Aorta (tissue), 5 donors: ENCODE measurements at regions not wholly inside any gene's neighbourhood (a gene's known extent, or its start where the extent isn't known, plus 50 kb on each side); places are given as distances from the start of the nearest gene placed in this dataset.

Experiments used
- ATAC-seq: fragments of 200-7000 bp; cut with Tn5 transposase; one replicate; pipeline ENCODE4 v1.9.1; 2022; ENCODE audit warnings: moderate library complexity; ENCODE audit not compliant: low FRiP score
- DNase-seq, 2 donors: peaks; one replicate each; pipeline ENCODE4 v3.0.0-alpha.2; 2020
- H3K27ac ChIP-seq, 2 donors: one replicate each; pipeline ENCODE4 v1.5.1; 2013; ENCODE audit warnings: low read length in 2 of 2, mild to moderate bottlenecking in 2 of 2, moderate library complexity in 2 of 2, control low read depth in 1 of 2, inconsistent platforms in 1 of 2, low read depth in 1 of 2
- H3K27me3 ChIP-seq, 2 donors: one replicate each; pipeline ENCODE4 v1.6.1; 2013; ENCODE audit warnings: control low read depth in 1 of 2, low read length in 1 of 2, mild to moderate bottlenecking in 1 of 2, moderate library complexity in 1 of 2; ENCODE audit not compliant: insufficient read depth in 2 of 2, control insufficient read depth in 1 of 2
- H3K36me3 ChIP-seq, 2 donors: one replicate each; pipeline ENCODE4 v1.6.1; 2013; ENCODE audit warnings: control low read depth in 1 of 2, low read length in 1 of 2, mild to moderate bottlenecking in 1 of 2; ENCODE audit not compliant: insufficient read depth in 2 of 2, control insufficient read depth in 1 of 2
- H3K4me1 ChIP-seq, 2 donors: one replicate each; pipeline ENCODE4 v1.6.1; 2013; ENCODE audit warnings: low read length in 2 of 2, control low read depth in 1 of 2, mild to moderate bottlenecking in 1 of 2, moderate library complexity in 1 of 2; ENCODE audit not compliant: insufficient read depth in 2 of 2, control insufficient read depth in 1 of 2
- H3K4me3 ChIP-seq, 2 donors: one replicate each; pipeline ENCODE4 v1.5.1; 2013; ENCODE audit warnings: low read length in 2 of 2, control low read depth in 1 of 2, mild to moderate bottlenecking in 1 of 2
- H3K9me3 ChIP-seq: one replicate; pipeline ENCODE4 v1.6.1; 2013; ENCODE audit warnings: mild to moderate bottlenecking, low read length; ENCODE audit not compliant: control insufficient read depth
- WGBS, 2 donors: extraction: QIAGEN DNeasy Blood & Tissue Kit; methylation state at CpG; one replicate each; pipeline ENCODE4 v1.1.7; 2013; 5-methylcytosine and 5-hydroxymethylcytosine counted together
- intact Hi-C, 2 donors: fragments of 100-400 bp; cut with DNase I; formaldehyde crosslinking; loops; one replicate each; pipeline versions ENCODE4 v1.14.2 to v1.15.0; 2022
- donor health status: healthy with polysubstance abuse.
- donor health status: Bipolar disorder and iron deficiency.
- donor health status: DM: no; HTN: no; CAD: no.
- donor health status: DM: no; HTN: no; CAD: no.
- donor health status: DM: yes; HTN: yes; CAD: no.

- ATAC-seq, result no peak
- Histone ChIP-seq H3K9me3 (no peaks in the 10 kb centered on the region), H3K27ac (no peak overlapping the region), H3K4me1 (no peaks in the 10 kb centered on the region), H3K27me3 (no peaks in the 10 kb centered on the region), H3K36me3 (no peaks in the 10 kb centered on the region), H3K4me3 (no peak overlapping the region)
- intact Hi-C loops, result no loop called here
- DNase-seq, result no peak
- 70 to 71% methylated on average over 1 of the region's 1 CpG for WGBS, 2 donors
Measured at GRCh38 chr9:1522219-1522767, 472.1 kb downstream of the DMRT2 start.

- Histone ChIP-seq H3K27ac (no peak overlapping the region), H3K36me3 (no peaks in the 10 kb centered on the region), H3K9me3 (peaks cover 5% of the 10 kb centered on the region), H3K4me3 (no peak overlapping the region), H3K4me1 (no peaks in the 10 kb centered on the region), H3K27me3 (peaks cover 0 to 3% of the 10 kb centered on the region in 2 donors)
- ATAC-seq (no peak), DNase-seq (no peak)
- intact Hi-C loops, result no loop called here
- 62 to 68% methylated on average over 2 of the region's 2 CpGs for WGBS, 2 donors
Measured at GRCh38 chr9:1528456-1528855, 478.3 kb downstream of the DMRT2 start.

- no peak for ATAC-seq
- WGBS, 2 donors, result 92 to 95% methylated on average over 3 of the region's 3 CpGs
- H3K9me3 ChIP-seq, result peaks cover 5% of the 10 kb centered on the region
- intact Hi-C loops, result no loop called here
- H3K4me3 ChIP-seq, result no peak overlapping the region
- DNase-seq, result no peak
- H3K4me1 ChIP-seq, result no peaks in the 10 kb centered on the region
- peaks cover 0 to 3% of the 10 kb centered on the region in 2 donors for H3K27me3 ChIP-seq
- H3K27ac ChIP-seq, result no peak overlapping the region
- no peaks in the 10 kb centered on the region for H3K36me3 ChIP-seq
Measured at GRCh38 chr9:1530696-1531095, 480.5 kb downstream of the DMRT2 start.

GRCh38 chr9:1531424-1531823 is 481.3 kb downstream of the DMRT2 start:
- Histone ChIP-seq H3K27me3 (peaks cover 0 to 3% of the 10 kb centered on the region in 2 donors), H3K9me3 (peaks cover 5% of the 10 kb centered on the region), H3K4me3 (no peak overlapping the region), H3K27ac (no peak overlapping the region), H3K36me3 (no peaks in the 10 kb centered on the region), H3K4me1 (no peaks in the 10 kb centered on the region)
- WGBS, 2 donors, result 41 to 59% methylated on average over 1 of the region's 1 CpG
- DNase-seq (no peak), ATAC-seq (no peak)
- intact Hi-C loops, result no loop called here

GRCh38 chr9:1532171-1532570 is 482.0 kb downstream of the DMRT2 start:
- no peak overlapping the region for H3K4me3 ChIP-seq
- H3K36me3 ChIP-seq, result no peaks in the 10 kb centered on the region
- intact Hi-C loops, result no loop called here
- H3K9me3 ChIP-seq, result peaks cover 5% of the 10 kb centered on the region
- DNase-seq (no peak), ATAC-seq (no peak)
- peaks cover 0 to 3% of the 10 kb centered on the region in 2 donors for H3K27me3 ChIP-seq
- no peaks in the 10 kb centered on the region for H3K4me1 ChIP-seq
- 57 to 70% methylated on average over 4 of the region's 4 CpGs for WGBS, 2 donors
- H3K27ac ChIP-seq, result no peak overlapping the region

GRCh38 chr9:1535051-1535450 is 480.1 kb upstream of the SMARCA2 start:
- H3K9me3 ChIP-seq, result peaks cover 1% of the 10 kb centered on the region
- intact Hi-C loops, result no loop called here
- H3K4me3 ChIP-seq, result no peak overlapping the region
- H3K27me3 ChIP-seq, result peaks cover 0 to 2% of the 10 kb centered on the region in 2 donors
- no peak for DNase-seq
- WGBS, 2 donors, result 81 to 83% methylated on average over 2 of the region's 2 CpGs
- no peak for ATAC-seq
- H3K4me1 ChIP-seq, result no peaks in the 10 kb centered on the region
- no peaks in the 10 kb centered on the region for H3K36me3 ChIP-seq
- no peak overlapping the region for H3K27ac ChIP-seq

GRCh38 chr9:1535599-1535998 is 479.5 kb upstream of the SMARCA2 start:
- WGBS, 2 donors, result 84 to 85% methylated on average over 2 of the region's 2 CpGs
- peaks cover 0 to 2% of the 10 kb centered on the region in 2 donors for H3K27me3 ChIP-seq
- H3K9me3 ChIP-seq, result peaks cover 1% of the 10 kb centered on the region
- no peak overlapping the region for H3K4me3 ChIP-seq
- DNase-seq (no peak), ATAC-seq (no peak)
- H3K36me3 ChIP-seq, result no peaks in the 10 kb centered on the region
- intact Hi-C loops, result no loop called here
- H3K4me1 ChIP-seq, result no peaks in the 10 kb centered on the region
- no peak overlapping the region for H3K27ac ChIP-seq

GRCh38 chr9:1536522-1537170 is 478.5 kb upstream of the SMARCA2 start:
- no peak overlapping the region for H3K27ac ChIP-seq
- DNase-seq (no peak), ATAC-seq (no peak)
- H3K9me3 ChIP-seq, result no peaks in the 10 kb centered on the region
- H3K4me3 ChIP-seq, result no peak overlapping the region
- intact Hi-C loops, result no loop called here
- H3K27me3 ChIP-seq, result peaks cover 0 to 2% of the 10 kb centered on the region in 2 donors
- 66 to 67% methylated on average over 5 of the region's 5 CpGs for WGBS, 2 donors
- no peaks in the 10 kb centered on the region for H3K36me3 ChIP-seq
- no peaks in the 10 kb centered on the region for H3K4me1 ChIP-seq

- H3K36me3 ChIP-seq, result no peaks in the 10 kb centered on the region
- H3K27ac ChIP-seq, result no peak overlapping the region
- H3K4me3 ChIP-seq, result no peak overlapping the region
- intact Hi-C loops, result no loop called here
- DNase-seq (no peak), ATAC-seq (no peak)
- H3K9me3 ChIP-seq, result no peaks in the 10 kb centered on the region
- H3K4me1 ChIP-seq, result no peaks in the 10 kb centered on the region
- 62 to 72% methylated on average over 4 of the region's 4 CpGs for WGBS, 2 donors
- H3K27me3 ChIP-seq, result peaks cover 0 to 2% of the 10 kb centered on the region in 2 donors
Measured at GRCh38 chr9:1538301-1538700, 476.8 kb upstream of the SMARCA2 start.
